Peyer's patch (tissue), 4 donors: ENCODE measurements at regions not wholly inside any gene's neighbourhood (a gene's known extent, or its start where the extent isn't known, plus 50 kb on each side); places are given as distances from the start of the nearest gene placed in this dataset.

Source experiments
- CTCF ChIP-seq, 6 experiments: fragments of 450-650 bp in 4 of 6; fragments of 200-600 bp in 2 of 6; sonication (generic) in 1 of 6; IDR thresholded peaks; one replicate each; pipeline ENCODE4 v1.5.1; 2017 to 2019; ENCODE audit warnings: antibody characterized with exemption in 6 of 6, mild to moderate bottlenecking in 3 of 6, moderate library complexity in 1 of 6
- POLR2A ChIP-seq, 2 donors: fragments of 450-650 bp; IDR thresholded peaks; one replicate each; pipeline ENCODE4 v1.5.1; 2017; ENCODE audit warnings: antibody characterized with exemption in 2 of 2, mild to moderate bottlenecking in 2 of 2, moderate library complexity in 2 of 2

- TF ChIP-seq CTCF (IDR thresholded peaks at IDR 0.05): no peak
- no peak for TF ChIP-seq POLR2A (IDR thresholded peaks at IDR 0.05)
Observed at GRCh38 chr1:87985071-87985470, 656.4 kb downstream of the LMO4 start.
